SH-SY5Y (cell line): ENCODE measurements at regions not wholly inside any gene's neighbourhood (a gene's known extent, or its start where the extent isn't known, plus 50 kb on each side); places are given as distances from the start of the nearest gene placed in this dataset.

Source experiments
- GATA2 ChIP-seq: IDR thresholded peaks from 2 replicates; pipeline ENCODE4 v1.6.1; 2011; ENCODE audit warnings: mild to moderate bottlenecking, low read depth, low read length
- GATA3 ChIP-seq: IDR thresholded peaks from 2 replicates; pipeline ENCODE4 v1.6.1; 2011; ENCODE audit warnings: low read depth, mild to moderate bottlenecking, low read length, moderate library complexity

DNA sequence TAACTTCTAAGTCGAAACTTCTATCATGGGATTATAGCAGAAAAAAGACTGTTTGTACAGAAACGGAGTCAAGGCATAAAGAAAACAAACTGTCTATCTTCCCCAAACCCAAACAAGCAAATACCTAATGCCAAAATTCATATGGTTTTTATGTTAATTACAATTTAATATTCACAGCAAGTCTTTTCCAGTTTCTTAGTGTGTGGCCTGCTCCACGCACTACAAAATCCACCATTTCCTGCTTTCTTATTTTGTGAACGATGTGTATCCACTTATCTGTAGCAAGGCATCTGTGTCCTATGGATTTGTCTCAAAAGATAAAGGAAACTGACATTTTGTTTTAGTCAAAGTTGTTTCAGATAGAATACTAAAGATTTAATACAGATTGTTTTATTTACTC, 588.0 kb upstream of the CCDC54 start:
- TF ChIP-seq GATA2 (no peak), GATA3 (no peak)
